RWPE1 (cell line): ENCODE measurements at regions not wholly inside any gene's neighbourhood (a gene's known extent, or its start where the extent isn't known, plus 50 kb on each side); places are given as distances from the start of the nearest gene placed in this dataset.

Source experiments
- CTCF ChIA-PET: fragments of 350-600 bp; sonication (Branson Sonifier 250); formaldehyde crosslinking; extraction: SDS; loops from one replicate; lab custom pipeline; 2021; lab: Yijun Ruan, JAX
- POLR2A ChIA-PET: fragments of 400-600 bp; formaldehyde crosslinking; extraction: SDS; loops from one replicate; lab custom pipeline; 2020; ENCODE audit warnings: antibody characterized with exemption; ENCODE audit not compliant: low non-redundant PET; lab: Yijun Ruan, JAX
- DNase-seq: peaks from one replicate; pipeline ENCODE4 v3.0.0; 2012; ENCODE audit warnings: low spot score
- H3K27ac ChIP-seq: fragments of 450-650 bp; 2 replicates; pipeline ENCODE4 v1.5.1; 2017
- TF ChIP-seq, protein P1 (sequence below): fragments of 450-650 bp; conservative IDR thresholded peaks from 2 replicates; pipeline ENCODE4 v1.5.1; 2017; ENCODE audit warnings: low read depth, mild to moderate bottlenecking

DNA sequence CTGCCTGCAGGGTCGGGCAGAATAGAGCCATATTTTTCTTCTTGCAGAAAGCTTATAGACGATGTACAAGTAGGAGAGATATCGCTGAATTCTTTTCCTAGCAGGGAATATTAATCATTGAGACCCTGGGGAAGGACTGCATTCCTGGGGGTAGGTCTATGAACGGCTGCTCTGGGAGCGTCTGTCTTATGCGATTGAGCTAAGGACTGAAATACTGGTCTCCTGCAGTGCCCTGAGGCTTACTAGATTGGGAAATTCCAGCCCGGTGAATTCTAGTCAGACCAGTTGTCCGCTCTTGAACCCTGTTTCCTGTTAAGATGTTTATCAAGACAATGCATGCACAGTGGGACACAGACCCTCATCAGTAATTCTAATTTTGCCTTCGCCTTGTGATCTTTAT lies 59.8 kb upstream of the UBAC2 start:
- no peak overlapping the region for H3K27ac ChIP-seq
- no peak for DNase-seq
- TF ChIP-seq, protein P1, sequence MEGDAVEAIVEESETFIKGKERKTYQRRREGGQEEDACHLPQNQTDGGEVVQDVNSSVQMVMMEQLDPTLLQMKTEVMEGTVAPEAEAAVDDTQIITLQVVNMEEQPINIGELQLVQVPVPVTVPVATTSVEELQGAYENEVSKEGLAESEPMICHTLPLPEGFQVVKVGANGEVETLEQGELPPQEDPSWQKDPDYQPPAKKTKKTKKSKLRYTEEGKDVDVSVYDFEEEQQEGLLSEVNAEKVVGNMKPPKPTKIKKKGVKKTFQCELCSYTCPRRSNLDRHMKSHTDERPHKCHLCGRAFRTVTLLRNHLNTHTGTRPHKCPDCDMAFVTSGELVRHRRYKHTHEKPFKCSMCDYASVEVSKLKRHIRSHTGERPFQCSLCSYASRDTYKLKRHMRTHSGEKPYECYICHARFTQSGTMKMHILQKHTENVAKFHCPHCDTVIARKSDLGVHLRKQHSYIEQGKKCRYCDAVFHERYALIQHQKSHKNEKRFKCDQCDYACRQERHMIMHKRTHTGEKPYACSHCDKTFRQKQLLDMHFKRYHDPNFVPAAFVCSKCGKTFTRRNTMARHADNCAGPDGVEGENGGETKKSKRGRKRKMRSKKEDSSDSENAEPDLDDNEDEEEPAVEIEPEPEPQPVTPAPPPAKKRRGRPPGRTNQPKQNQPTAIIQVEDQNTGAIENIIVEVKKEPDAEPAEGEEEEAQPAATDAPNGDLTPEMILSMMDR = no peak
- ChIA-PET POLR2A (no interaction called here), CTCF (interaction anchor here (0.7 kb wide), 1 partner anchor 156 kb away, joined by 4 read pairs; no protein-coding TSS in a partner anchor)

DNA sequence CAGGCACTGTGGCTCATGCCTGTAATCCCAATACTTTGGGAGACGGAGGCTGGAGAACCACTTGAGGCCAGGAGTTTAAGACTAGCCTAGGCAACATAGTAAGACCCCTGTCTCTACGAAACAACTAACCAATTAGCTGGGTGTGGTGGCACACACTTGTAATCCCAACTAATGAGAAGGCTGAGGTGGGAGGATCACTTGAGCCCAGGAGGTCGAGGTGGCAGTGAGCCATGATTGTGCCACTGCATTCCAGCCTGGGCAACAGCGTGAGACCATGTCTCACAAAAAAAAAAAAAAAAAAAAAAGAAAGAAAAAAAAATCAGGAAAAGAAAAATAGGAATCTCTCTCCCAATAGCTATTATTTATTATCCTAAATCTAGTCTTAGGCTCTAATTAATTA lies 56.8 kb upstream of the UBAC2 start:
- no peak for DNase-seq
- POLR2A ChIA-PET = interaction anchor here (0.6 kb wide), 1 partner anchor 744 kb away, joined by 7 read pairs; no protein-coding TSS in a partner anchor
- no peak overlapping the region for H3K27ac ChIP-seq
- TF ChIP-seq, protein P1 = no peak
- CTCF ChIA-PET = no interaction called here

DNA sequence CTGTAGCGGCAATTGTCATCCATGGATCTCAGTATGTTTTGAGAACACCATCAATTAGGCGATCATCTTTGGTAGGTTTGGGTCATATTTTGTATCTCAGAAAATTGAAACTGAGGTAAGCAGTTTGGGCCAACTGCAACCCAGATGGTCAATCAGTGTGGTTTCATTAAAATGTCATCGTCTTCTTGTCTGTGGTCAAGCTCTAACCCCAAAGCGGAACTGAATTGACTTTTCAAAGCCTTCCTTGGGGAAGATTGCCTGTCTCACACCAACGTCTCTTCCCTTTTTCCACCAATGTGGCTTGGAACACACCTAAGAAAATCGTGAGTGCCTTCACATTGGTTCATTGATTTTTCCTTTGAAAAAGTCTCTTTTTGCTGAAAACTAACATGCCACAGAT lies 56.3 kb upstream of the UBAC2 start:
- CTCF ChIA-PET = no interaction called here
- DNase-seq = no peak
- POLR2A ChIA-PET = interaction anchor here (0.6 kb wide), 1 partner anchor 743 kb away, joined by 7 read pairs; no protein-coding TSS in a partner anchor
- TF ChIP-seq, protein P1 = no peak
- no peak overlapping the region for H3K27ac ChIP-seq

DNA sequence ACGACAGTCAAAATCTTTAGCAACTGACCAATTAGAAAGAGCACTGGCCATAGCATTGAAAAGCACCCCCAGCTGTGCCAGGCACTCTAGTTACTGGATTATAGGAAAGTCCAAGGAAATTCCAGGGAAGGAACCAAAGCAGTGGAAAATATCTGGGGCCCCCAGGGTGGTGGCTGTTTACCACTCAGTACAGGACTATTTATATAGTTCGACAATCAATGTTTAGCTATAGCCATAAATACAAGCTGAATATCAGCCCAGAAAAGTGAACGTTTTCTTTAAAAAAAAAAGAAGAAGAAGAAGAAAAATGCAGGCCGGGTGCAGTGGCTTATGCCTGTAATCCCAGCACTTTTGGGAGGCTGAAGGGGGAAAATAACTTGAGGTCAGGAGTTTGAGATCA lies 55.2 kb upstream of the UBAC2 start:
- H3K27ac ChIP-seq = no peak overlapping the region
- DNase-seq = no peak
- CTCF ChIA-PET = no interaction called here
- TF ChIP-seq, protein P1 = no peak
- POLR2A ChIA-PET = no interaction called here

DNA sequence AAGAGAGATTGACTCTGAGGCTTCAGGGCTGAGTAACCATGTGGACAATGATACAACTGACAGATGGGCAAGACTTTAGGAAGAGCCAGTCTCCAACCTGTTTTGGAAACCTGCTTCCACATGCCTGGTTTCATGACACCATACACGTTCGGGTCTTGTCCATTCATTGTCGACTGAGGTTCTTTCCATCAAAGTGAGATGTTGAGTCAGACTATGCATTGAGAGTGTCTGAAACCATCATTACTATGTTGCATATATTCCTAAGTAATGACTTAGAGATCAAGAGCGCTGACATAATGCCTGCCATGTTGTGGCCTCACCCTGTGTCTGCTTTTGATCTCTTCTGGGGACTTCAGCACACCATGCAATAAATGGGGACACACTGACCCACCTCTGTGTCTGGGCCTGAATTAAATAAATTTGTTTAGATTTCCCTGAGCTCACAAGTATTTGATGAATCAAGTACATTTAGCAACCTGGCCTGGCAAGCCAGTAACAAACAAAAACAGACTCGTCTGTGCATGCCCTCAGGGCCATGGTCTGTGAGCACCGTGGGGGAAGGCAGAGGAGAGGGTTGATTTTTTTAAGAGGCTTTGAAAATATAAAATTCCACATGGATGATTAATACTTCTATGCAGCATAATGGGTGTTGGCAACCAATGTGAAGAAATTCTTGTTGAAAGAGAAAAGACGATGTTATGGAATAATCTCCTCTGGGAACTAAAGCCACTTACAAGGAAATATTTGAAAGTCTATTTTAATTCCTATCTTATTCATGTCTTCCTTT lies 49.9 kb upstream of the UBAC2 start:
- POLR2A ChIA-PET = no interaction called here
- CTCF ChIA-PET = interaction anchor here (0.7 to 1.2 kb wide), 2 partner anchors 13 to 26 kb away, joined by 3 to 5 read pairs; no protein-coding TSS in a partner anchor
- peak; percentile 96 for DNase-seq
- peak overlapping the region; percentile 83 for H3K27ac ChIP-seq
- TF ChIP-seq, protein P1 = no peak
